ENCODE measurements at regions not wholly inside any gene's neighbourhood (a gene's known extent, or its start where the extent isn't known, plus 50 kb on each side); places are given as distances from the start of the nearest gene placed in this dataset.

DNA sequence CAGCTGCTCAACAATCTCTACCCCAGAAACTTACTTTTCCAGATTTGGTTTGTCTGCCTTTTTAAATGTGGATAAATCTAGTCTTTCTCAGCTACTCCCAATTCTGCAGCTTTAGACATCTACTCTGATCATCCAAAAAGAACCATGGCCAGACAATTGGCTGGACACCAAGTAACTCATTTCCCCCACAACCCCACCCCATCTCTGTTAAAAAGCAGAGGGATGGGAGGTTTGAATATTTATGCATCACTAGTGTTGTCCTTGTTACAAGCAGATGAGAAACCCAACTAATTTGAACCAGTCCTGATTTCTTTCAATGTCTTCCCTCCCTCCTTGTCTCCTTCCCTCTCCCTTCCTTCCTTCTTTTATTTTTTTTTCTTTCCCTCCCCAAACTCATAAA lies 391.9 kb downstream of the GALC start:
- Histone ChIP-seq H3K27ac (no peak overlapping the region), H3K9me3 (peaks cover 0 to 6% (median 0%) of the 10 kb centered on the region in 4 donors), H3K4me3 (no peak overlapping the region), H3K4me1 (no peaks in the 10 kb centered on the region), H3K27me3 (no peaks in the 10 kb centered on the region), H3K36me3 (no peaks in the 10 kb centered on the region)
- DNase-seq (ENCODE audit: low spot score in 2 of 2), result no peak
- no peak for TF ChIP-seq POLR2A (IDR thresholded peaks at IDR 0.05)
- TF ChIP-seq, protein P1, sequence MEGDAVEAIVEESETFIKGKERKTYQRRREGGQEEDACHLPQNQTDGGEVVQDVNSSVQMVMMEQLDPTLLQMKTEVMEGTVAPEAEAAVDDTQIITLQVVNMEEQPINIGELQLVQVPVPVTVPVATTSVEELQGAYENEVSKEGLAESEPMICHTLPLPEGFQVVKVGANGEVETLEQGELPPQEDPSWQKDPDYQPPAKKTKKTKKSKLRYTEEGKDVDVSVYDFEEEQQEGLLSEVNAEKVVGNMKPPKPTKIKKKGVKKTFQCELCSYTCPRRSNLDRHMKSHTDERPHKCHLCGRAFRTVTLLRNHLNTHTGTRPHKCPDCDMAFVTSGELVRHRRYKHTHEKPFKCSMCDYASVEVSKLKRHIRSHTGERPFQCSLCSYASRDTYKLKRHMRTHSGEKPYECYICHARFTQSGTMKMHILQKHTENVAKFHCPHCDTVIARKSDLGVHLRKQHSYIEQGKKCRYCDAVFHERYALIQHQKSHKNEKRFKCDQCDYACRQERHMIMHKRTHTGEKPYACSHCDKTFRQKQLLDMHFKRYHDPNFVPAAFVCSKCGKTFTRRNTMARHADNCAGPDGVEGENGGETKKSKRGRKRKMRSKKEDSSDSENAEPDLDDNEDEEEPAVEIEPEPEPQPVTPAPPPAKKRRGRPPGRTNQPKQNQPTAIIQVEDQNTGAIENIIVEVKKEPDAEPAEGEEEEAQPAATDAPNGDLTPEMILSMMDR (IDR thresholded peaks at IDR 0.05), result no peak
- no peak for TF ChIP-seq EP300 (IDR thresholded peaks at IDR 0.05)

DNA sequence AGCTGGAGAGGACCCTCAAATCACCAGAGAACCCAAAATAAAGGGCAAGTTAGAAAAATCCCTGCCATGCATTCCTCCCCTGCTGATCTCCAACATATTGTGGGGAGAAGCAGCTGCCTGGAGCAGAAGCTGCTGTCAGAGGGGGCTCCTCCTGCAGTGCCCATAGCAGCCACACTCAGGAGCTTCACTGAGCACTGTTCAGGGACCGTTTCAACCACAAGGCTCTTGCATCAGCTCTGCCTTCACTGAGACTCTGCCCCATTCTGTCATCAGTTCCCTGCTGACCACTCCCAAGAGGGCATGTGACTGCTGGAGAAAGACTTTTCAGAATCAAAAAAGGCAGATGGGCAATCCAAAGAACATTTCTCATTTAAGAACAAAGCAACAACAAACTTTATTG lies 392.7 kb downstream of the GALC start:
- WGBS, 2 donors, result 63 to 70% methylated on average over 1 of the region's 1 CpG
- no peaks in the 10 kb centered on the region for H3K4me1 ChIP-seq
- no peaks in the 10 kb centered on the region for H3K9me3 ChIP-seq
- DNase-seq (ENCODE audit: low spot score in 2 of 2), result no peak
- no peaks in the 10 kb centered on the region for H3K36me3 ChIP-seq
- no peaks in the 10 kb centered on the region for H3K27me3 ChIP-seq
- no peak overlapping the region for H3K4me3 ChIP-seq
- TF ChIP-seq EP300 (IDR thresholded peaks at IDR 0.05) (no peak), POLR2A (IDR thresholded peaks at IDR 0.05) (no peak)
- TF ChIP-seq, protein P1 (IDR thresholded peaks at IDR 0.05), result no peak
- no peak overlapping the region for H3K27ac ChIP-seq

DNA sequence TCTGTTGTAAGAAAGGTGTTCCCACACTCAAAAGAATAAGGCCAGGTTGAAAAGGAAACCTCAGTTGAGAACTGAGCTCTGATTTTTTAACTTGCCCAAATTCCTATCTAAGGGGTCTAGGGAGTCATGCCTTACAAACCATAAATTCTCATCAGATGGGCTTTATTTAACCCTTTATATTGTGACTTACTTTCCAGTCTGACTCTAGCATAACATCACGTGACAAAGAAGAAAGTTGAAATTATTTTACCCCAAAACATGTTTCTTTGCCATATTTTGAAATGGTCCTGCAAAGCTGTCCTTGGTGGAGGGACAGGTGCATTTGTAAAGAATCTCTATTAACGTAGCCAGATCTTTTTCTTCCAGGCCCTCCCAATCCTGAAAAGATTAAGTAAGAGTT lies 411.7 kb downstream of the GALC start:
- DNase-seq (ENCODE audit: low spot score in 2 of 2), result no peak
- Histone ChIP-seq H3K9me3 (no peaks in the 10 kb centered on the region), H3K27me3 (no peaks in the 10 kb centered on the region), H3K4me3 (no peak overlapping the region), H3K27ac (no peak overlapping the region), H3K4me1 (no peaks in the 10 kb centered on the region), H3K36me3 (no peaks in the 10 kb centered on the region)
- WGBS, 2 donors, result 79 to 89% methylated on average over 2 of the region's 2 CpGs
- TF ChIP-seq EP300 (IDR thresholded peaks at IDR 0.05) (no peak), POLR2A (IDR thresholded peaks at IDR 0.05) (no peak)
- TF ChIP-seq, protein P1 (IDR thresholded peaks at IDR 0.05), result no peak

DNA sequence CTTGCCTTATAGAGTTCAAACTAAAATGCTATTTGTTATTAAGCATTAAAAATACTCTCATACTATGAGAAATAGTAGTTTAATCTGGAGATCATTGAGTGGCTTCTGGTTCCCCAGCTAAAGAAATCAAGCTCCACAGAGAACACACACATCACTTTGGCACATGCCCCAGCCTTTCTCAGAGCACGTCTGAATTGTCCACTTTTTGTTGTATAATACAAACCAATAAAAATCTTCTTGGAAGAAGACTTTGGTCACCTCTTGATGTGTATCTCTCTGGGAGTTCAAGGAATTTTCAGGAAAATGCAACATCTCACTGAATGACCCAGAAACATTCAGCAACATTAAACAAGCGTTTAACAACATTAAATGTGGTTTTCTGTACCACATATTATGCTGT lies 413.9 kb downstream of the GALC start:
- Histone ChIP-seq H3K36me3 (no peaks in the 10 kb centered on the region), H3K4me3 (no peak overlapping the region), H3K27ac (no peak overlapping the region), H3K4me1 (no peaks in the 10 kb centered on the region), H3K9me3 (no peaks in the 10 kb centered on the region), H3K27me3 (no peaks in the 10 kb centered on the region)
- DNase-seq (ENCODE audit: low spot score in 2 of 2), result no peak
- TF ChIP-seq POLR2A (IDR thresholded peaks at IDR 0.05), result no peak
- TF ChIP-seq, protein P1 (IDR thresholded peaks at IDR 0.05), result no peak
- no peak for TF ChIP-seq EP300 (IDR thresholded peaks at IDR 0.05)
- WGBS, 2 donors, result 39 to 51% methylated on average over 2 of the region's 2 CpGs

DNA sequence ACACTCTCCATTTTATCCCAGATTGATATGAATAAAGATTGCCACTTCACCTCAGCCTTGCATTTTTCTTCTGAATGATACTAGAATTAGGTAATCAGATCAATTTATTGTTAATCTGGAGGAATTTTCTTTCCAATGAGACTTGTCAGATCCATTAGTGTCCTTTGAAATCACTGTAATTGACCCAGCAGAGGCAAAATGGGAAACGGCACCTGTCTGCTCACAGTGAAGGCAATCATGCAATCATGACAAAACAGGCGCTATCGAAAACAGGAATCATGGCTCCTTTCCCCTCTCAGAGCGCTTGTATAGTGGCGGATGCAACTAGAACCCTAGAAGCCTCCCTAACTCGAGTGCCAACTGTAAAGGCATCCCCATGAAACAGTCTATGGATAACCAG lies 417.6 kb downstream of the GALC start:
- 87 to 90% methylated on average over 6 of the region's 6 CpGs for WGBS, 2 donors
- H3K27me3 ChIP-seq, result no peaks in the 10 kb centered on the region
- no peak overlapping the region for H3K4me3 ChIP-seq
- H3K9me3 ChIP-seq, result no peaks in the 10 kb centered on the region
- no peak for DNase-seq (ENCODE audit: low spot score in 2 of 2)
- no peak overlapping the region for H3K27ac ChIP-seq
- H3K36me3 ChIP-seq, result no peaks in the 10 kb centered on the region
- no peak for TF ChIP-seq EP300 (IDR thresholded peaks at IDR 0.05)
- no peak for TF ChIP-seq POLR2A (IDR thresholded peaks at IDR 0.05)
- TF ChIP-seq, protein P1 (IDR thresholded peaks at IDR 0.05), result no peak
- no peaks in the 10 kb centered on the region for H3K4me1 ChIP-seq
